DND-41 (cell line): ENCODE measurements at regions not wholly inside any gene's neighbourhood (a gene's known extent, or its start where the extent isn't known, plus 50 kb on each side); places are given as distances from the start of the nearest gene placed in this dataset.

Experiments
- CTCF ChIP-seq: IDR thresholded peaks from 2 replicates; pipeline ENCODE4 v1.5.1; 2012; ENCODE audit warnings: borderline replicate concordance, low read length, moderate library complexity, mild to moderate bottlenecking; ENCODE audit not compliant: poor library complexity, severe bottlenecking; ENCODE audit errors: extremely low read depth
- EZH2 ChIP-seq: IDR thresholded peaks from 3 replicates; pipeline ENCODE4 v1.6.1; 2012; ENCODE audit warnings: borderline replicate concordance, low read depth, mild to moderate bottlenecking, moderate library complexity, low read length, inconsistent platforms; ENCODE audit not compliant: severe bottlenecking

GRCh38 chr5:92969191-92969780, 611.7 kb downstream of the NR2F1-AS1 start:
- TF ChIP-seq CTCF (no peak), EZH2 (no peak)
